GM12878 (cell line): ENCODE measurements at regions not wholly inside any gene's neighbourhood (a gene's known extent, or its start where the extent isn't known, plus 50 kb on each side); places are given as distances from the start of the nearest gene placed in this dataset.

Source experiments
- ATAC-seq: fragments of 200-7000 bp; cut with Tn5 transposase; 3 replicates; pipeline ENCODE4 v1.9.1; 2020; ENCODE audit warnings: mild to moderate bottlenecking, moderate library complexity
- BruUV-seq: library from RNA; stranded (reverse); fragments of 400-500 nt; replicated peaks from 2 replicates; lab custom pipeline; 2021; lab: Mats Ljungman, UMichigan
- CTCF ChIA-PET: fragments of 300-600 bp; sonication (Branson Sonifier 250); formaldehyde crosslinking; extraction: SDS; loops from one replicate; lab custom pipeline; 2021; ENCODE audit warnings: inconsistent platforms; lab: Yijun Ruan, JAX
- POLR2A ChIA-PET: fragments of 350-600 bp; formaldehyde crosslinking; extraction: SDS; loops from one replicate; lab custom pipeline; 2021; ENCODE audit warnings: inconsistent platforms; lab: Charles Lee
- RAD21 ChIA-PET: fragments of 300-600 bp; sonication (Branson Sonifier 250); formaldehyde crosslinking; loops from one replicate; lab custom pipeline; 2023; ENCODE audit warnings: antibody characterized with exemption; ENCODE audit not compliant: unreplicated experiment; lab: Charles Lee
- SMC1A ChIA-PET: fragments of 300-600 bp; sonication (Branson Sonifier 250); formaldehyde crosslinking; loops from one replicate; lab custom pipeline; 2023; ENCODE audit not compliant: unreplicated experiment, uncharacterized antibody; lab: Charles Lee
- DNase-seq: peaks from one replicate; pipeline ENCODE4 v3.0.0-alpha.2; 2011; ENCODE audit warnings: low read depth, low spot score
- FAIRE-seq: peaks from 3 replicates; lab custom pipeline; 2011; peaks lifted over from hg19 to GRCh38; lab: Jason Lieb, UNC
- H2AFZ ChIP-seq: 2 replicates; pipeline ENCODE4 v1.6.0; 2011; ENCODE audit warnings: low read depth, low read length, control low read depth; ENCODE audit not compliant: control insufficient read depth
- H3K27ac ChIP-seq: 2 replicates; pipeline ENCODE4 v1.5.1; 2011; ENCODE audit warnings: control low read depth; ENCODE audit not compliant: control insufficient read depth, insufficient read depth
- H3K27me3 ChIP-seq, 2 experiments: replicated peaks in 1 of 2; 2 replicates each; pipeline versions ENCODE4 v1.6.0 to v1.6.1; 2011; ENCODE audit warnings: low read length in 1 of 2; ENCODE audit not compliant: control insufficient read depth in 2 of 2, insufficient read depth in 2 of 2
- H3K36me3 ChIP-seq, 2 experiments: 2 replicates each; pipeline ENCODE4 v1.5.1; 2011; ENCODE audit warnings: low read length in 1 of 2; ENCODE audit not compliant: control insufficient read depth in 2 of 2, insufficient read depth in 2 of 2
- H3K4me1 ChIP-seq: 2 replicates; pipeline ENCODE4 v1.6.1; 2011; ENCODE audit warnings: mild to moderate bottlenecking, low read length, moderate library complexity, mixed read lengths; ENCODE audit not compliant: control insufficient read depth, insufficient read depth
- H3K4me2 ChIP-seq: 2 replicates; pipeline ENCODE4 v1.6.0; 2011; ENCODE audit warnings: control low read depth; ENCODE audit not compliant: control insufficient read depth, insufficient read depth
- H3K4me3 ChIP-seq: fragments of 200-600 bp; sonication (generic); 2 replicates; pipeline ENCODE4 v1.5.1; 2016
- H3K79me2 ChIP-seq: 2 replicates; pipeline ENCODE4 v1.6.0; 2011; ENCODE audit warnings: low read length; ENCODE audit not compliant: control insufficient read depth, insufficient read depth
- H3K9ac ChIP-seq: 2 replicates; pipeline ENCODE4 v1.8.0; 2011; ENCODE audit warnings: low read length, control low read depth, mixed read lengths; ENCODE audit not compliant: control insufficient read depth, insufficient read depth
- H3K9me3 ChIP-seq: replicated peaks from 3 replicates; pipeline ENCODE4 v1.5.1; 2011; ENCODE audit warnings: mild to moderate bottlenecking, low read length; ENCODE audit not compliant: control insufficient read depth, insufficient read depth
- H4K20me1 ChIP-seq: 2 replicates; pipeline ENCODE4 v1.6.0; 2011; ENCODE audit not compliant: control insufficient read depth, insufficient read depth
- CEBPB ChIP-seq, 2 experiments: fragments of 150-350 bp in 1 of 2; IDR thresholded peaks; 2 replicates each; pipeline ENCODE4 v1.6.1; 2012 to 2014; ENCODE audit warnings: low read depth in 2 of 2, low read length in 2 of 2, borderline replicate concordance in 1 of 2, inconsistent platforms in 1 of 2
- CUX1 ChIP-seq: IDR thresholded peaks from 2 replicates; pipeline ENCODE4 v1.6.1; 2012; ENCODE audit warnings: improper control_type of control experiment, low read depth, low read length; ENCODE audit not compliant: insufficient replicate concordance
- EED ChIP-seq: sonication (generic); IDR thresholded peaks from 2 replicates; pipeline ENCODE4 v1.6.1; 2016; ENCODE audit warnings: antibody characterized with exemption, low read depth
- IKZF1 ChIP-seq: fragments of 450-650 bp; conservative IDR thresholded peaks from 2 replicates; pipeline ENCODE4 v1.6.1; 2017; ENCODE audit warnings: antibody characterized with exemption, mild to moderate bottlenecking
- JUNB ChIP-seq: IDR thresholded peaks from 2 replicates; pipeline ENCODE4 v1.6.1; 2016; ENCODE audit warnings: antibody characterized with exemption, mild to moderate bottlenecking
- MLLT1 ChIP-seq: fragments of 450-650 bp; IDR thresholded peaks from 2 replicates; pipeline ENCODE4 v1.6.1; 2016; ENCODE audit warnings: mild to moderate bottlenecking
- MTA2 ChIP-seq: fragments of 450-650 bp; IDR thresholded peaks from 2 replicates; pipeline ENCODE4 v1.6.1; 2016; ENCODE audit warnings: low read depth, mild to moderate bottlenecking, moderate library complexity
- MXI1 ChIP-seq: fragments of 150-350 bp; IDR thresholded peaks from 2 replicates; pipeline ENCODE4 v1.6.1; 2011; ENCODE audit warnings: low read depth, mild to moderate bottlenecking, inconsistent platforms, low read length, improper control_type of control experiment
- MYB ChIP-seq: fragments of 150-350 bp; IDR thresholded peaks from 2 replicates; pipeline ENCODE4 v1.6.1; 2014; ENCODE audit warnings: mild to moderate bottlenecking, low read depth, low read length, borderline replicate concordance
- NFYA ChIP-seq: IDR thresholded peaks from 2 replicates; pipeline ENCODE4 v1.6.1; 2011; ENCODE audit warnings: low read depth, mild to moderate bottlenecking, low read length, improper control_type of control experiment, borderline replicate concordance
- NR2F1 ChIP-seq: fragments of 450-650 bp; conservative IDR thresholded peaks from 2 replicates; pipeline ENCODE4 v1.6.1; 2017; ENCODE audit warnings: mild to moderate bottlenecking
- PAX5 ChIP-seq: IDR thresholded peaks from 2 replicates; pipeline ENCODE4 v1.6.1; 2011; ENCODE audit warnings: low read depth, low read length, borderline replicate concordance
- RFX5 ChIP-seq: IDR thresholded peaks from 2 replicates; pipeline ENCODE4 v1.6.1; 2011; ENCODE audit warnings: low read depth, low read length, improper control_type of control experiment
- SP1 ChIP-seq: IDR thresholded peaks from one replicate; pipeline ENCODE4 v1.6.1; 2011; ENCODE audit warnings: low read depth, low read length
- USF1 ChIP-seq: IDR thresholded peaks from 2 replicates; pipeline ENCODE4 v1.6.1; 2011; ENCODE audit warnings: borderline replicate concordance, low read depth, mild to moderate bottlenecking, moderate library complexity, mixed read lengths, low read length; ENCODE audit not compliant: insufficient read depth; ENCODE audit errors: extremely low read length
- YY1 ChIP-seq: IDR thresholded peaks from 2 replicates; pipeline ENCODE4 v1.6.1; 2011; ENCODE audit warnings: low read depth, mild to moderate bottlenecking, low read length
- WGBS: methylation state at CpG from one replicate; pipeline ENCODE4 v1.1.6; 2016; ENCODE audit warnings: low lambda C conversion rate; ENCODE audit not compliant: insufficient replicate concordance, insufficient coverage; ENCODE audit errors: missing lambda C conversion rate; 5-methylcytosine and 5-hydroxymethylcytosine counted together
- in situ Hi-C: fragments of 300-500 bp; cut with MboI; formaldehyde crosslinking; loops from 9 replicates; pipeline ENCODE4 v1.14.3; 2018; ENCODE audit warnings: mixed read lengths
- intact Hi-C: fragments of 100-400 bp; cut with micrococcal nuclease; formaldehyde crosslinking; loops from one replicate; pipeline ENCODE4 v1.14.2; 2022; ENCODE audit not compliant: unreplicated experiment

GRCh38 chr5:17343675-17344074 lies 126.2 kb downstream of the BASP1 start:
- Histone ChIP-seq H2AFZ (no peak overlapping the region), H3K4me1 (peaks cover 6% of the 10 kb centered on the region), H3K79me2 (no peaks in the 10 kb centered on the region), H3K4me3 (no peak overlapping the region), H4K20me1 (no peaks in the 10 kb centered on the region), H3K27ac (no peak overlapping the region), H3K36me3 (no peaks in the 10 kb centered on the region), H3K4me2 (peak overlapping the region; percentile 30; the same call in 1 of the 2 replicates), H3K27me3 (no peaks in the 10 kb centered on the region), H3K9me3 (no peaks in the 10 kb centered on the region; the same call in 2 of the 3 replicates), H3K9ac (no peak overlapping the region)
- FAIRE-seq (no peak), ATAC-seq (peak; percentile 94), DNase-seq (peak; percentile 57)
- intact Hi-C loops: no loop called here
- WGBS: 0% methylated on average over 2 of the region's 2 CpGs
- RAD21 ChIA-PET: interaction anchor here (1.0 kb wide), 2 partner anchors 10 to 83 kb away, joined by 3 read pairs; no protein-coding TSS in a partner anchor
- in situ Hi-C loops: no loop called here
- SMC1A ChIA-PET: interaction anchor here (2.0 kb wide), 1 partner anchor 127 kb away, joined by 7 read pairs; no protein-coding TSS in a partner anchor
- POLR2A ChIA-PET: no interaction called here
- BruUV-seq: no TSS peak
- CTCF ChIA-PET: interaction anchor here (1.7 kb wide), 1 partner anchor 128 kb away, joined by 6 read pairs; no protein-coding TSS in a partner anchor
- TF ChIP-seq CUX1 (no peak), MYB (no peak), MLLT1 (0 out of 2 replicates have a peak, but pooled peaks have one; percentile 25), PAX5 (0 out of 2 replicates have a peak, but pooled peaks have one; percentile 25), JUNB (peak; percentile 91), USF1 (no peak), MXI1 (0 out of 2 replicates have a peak, but pooled peaks have one; percentile 27), SP1 (no peak), IKZF1 (peak; percentile 57), RFX5 (no peak), NR2F1 (no peak), EED (peak; percentile 33; the same call in 1 of the 2 replicates), YY1 (peak; percentile 51; the same call in 1 of the 2 replicates), CEBPB (IDR thresholded peaks at IDR 0.05; ENCODE audit: borderline replicate concordance in 1 of 2, low read depth in 2 of 2, low read length in 2 of 2) (no peak), NFYA (no peak), MTA2 (peak; percentile 55)
